ENCODE measurements at regions not wholly inside any gene's neighbourhood (a gene's known extent, or its start where the extent isn't known, plus 50 kb on each side); places are given as distances from the start of the nearest gene placed in this dataset.

- TF ChIP-seq, protein P1, sequence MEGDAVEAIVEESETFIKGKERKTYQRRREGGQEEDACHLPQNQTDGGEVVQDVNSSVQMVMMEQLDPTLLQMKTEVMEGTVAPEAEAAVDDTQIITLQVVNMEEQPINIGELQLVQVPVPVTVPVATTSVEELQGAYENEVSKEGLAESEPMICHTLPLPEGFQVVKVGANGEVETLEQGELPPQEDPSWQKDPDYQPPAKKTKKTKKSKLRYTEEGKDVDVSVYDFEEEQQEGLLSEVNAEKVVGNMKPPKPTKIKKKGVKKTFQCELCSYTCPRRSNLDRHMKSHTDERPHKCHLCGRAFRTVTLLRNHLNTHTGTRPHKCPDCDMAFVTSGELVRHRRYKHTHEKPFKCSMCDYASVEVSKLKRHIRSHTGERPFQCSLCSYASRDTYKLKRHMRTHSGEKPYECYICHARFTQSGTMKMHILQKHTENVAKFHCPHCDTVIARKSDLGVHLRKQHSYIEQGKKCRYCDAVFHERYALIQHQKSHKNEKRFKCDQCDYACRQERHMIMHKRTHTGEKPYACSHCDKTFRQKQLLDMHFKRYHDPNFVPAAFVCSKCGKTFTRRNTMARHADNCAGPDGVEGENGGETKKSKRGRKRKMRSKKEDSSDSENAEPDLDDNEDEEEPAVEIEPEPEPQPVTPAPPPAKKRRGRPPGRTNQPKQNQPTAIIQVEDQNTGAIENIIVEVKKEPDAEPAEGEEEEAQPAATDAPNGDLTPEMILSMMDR (IDR thresholded peaks at IDR 0.05), result no peak
- TF ChIP-seq POLR2A (IDR thresholded peaks at IDR 0.05), result no peak
- no peak for TF ChIP-seq EP300 (IDR thresholded peaks at IDR 0.05)
- no peak for TF ChIP-seq POLR2AphosphoS5 (IDR thresholded peaks at IDR 0.05)
Measured at GRCh38 chr12:19764408-19764807, 325.1 kb downstream of the AEBP2 start.

All from suprapubic skin (tissue), 4 donors.